ENCODE measurements at regions not wholly inside any gene's neighbourhood (a gene's known extent, or its start where the extent isn't known, plus 50 kb on each side); places are given as distances from the start of the nearest gene placed in this dataset.

GRCh38 chr9:6073731-6074130, 58.3 kb upstream of the RANBP6 start:
- intact Hi-C loops (cut with micrococcal nuclease; ENCODE audit: unreplicated experiment) = no loop called here
- ChIA-PET POLR2A (ENCODE audit: low non-redundant PET) (no interaction called here), CTCF (no interaction called here)
- no peaks in the 10 kb centered on the region for H3K4me1 ChIP-seq (ENCODE audit: insufficient read depth, low read length, poor library complexity, severe bottlenecking)
- no TSS peak for BruUV-seq (replicated peaks)
- H3K27me3 ChIP-seq (replicated peaks; ENCODE audit: insufficient read depth, low read depth, low read length, poor library complexity) = no peaks in the 10 kb centered on the region
- no peak overlapping the region for H3K27ac ChIP-seq (ENCODE audit: low read depth, low read length, poor library complexity, severe bottlenecking)
- peaks cover 3% of the 10 kb centered on the region for H3K9me3 ChIP-seq (ENCODE audit: low read depth, low read length, poor library complexity, severe bottlenecking)
- no peak for DNase-seq (ENCODE audit: low spot score)
- H3K4me3 ChIP-seq (ENCODE audit: low read depth, low read length, poor library complexity, severe bottlenecking) = no peak overlapping the region
- no peaks in the 10 kb centered on the region for H3K36me3 ChIP-seq (ENCODE audit: insufficient read depth, low read length, poor library complexity, severe bottlenecking)
- TF ChIP-seq EZH2 (IDR thresholded peaks at IDR 0.05; ENCODE audit: borderline replicate concordance, low read depth, low read length, poor library complexity, severe bottlenecking) = no peak
- TF ChIP-seq, protein P1, sequence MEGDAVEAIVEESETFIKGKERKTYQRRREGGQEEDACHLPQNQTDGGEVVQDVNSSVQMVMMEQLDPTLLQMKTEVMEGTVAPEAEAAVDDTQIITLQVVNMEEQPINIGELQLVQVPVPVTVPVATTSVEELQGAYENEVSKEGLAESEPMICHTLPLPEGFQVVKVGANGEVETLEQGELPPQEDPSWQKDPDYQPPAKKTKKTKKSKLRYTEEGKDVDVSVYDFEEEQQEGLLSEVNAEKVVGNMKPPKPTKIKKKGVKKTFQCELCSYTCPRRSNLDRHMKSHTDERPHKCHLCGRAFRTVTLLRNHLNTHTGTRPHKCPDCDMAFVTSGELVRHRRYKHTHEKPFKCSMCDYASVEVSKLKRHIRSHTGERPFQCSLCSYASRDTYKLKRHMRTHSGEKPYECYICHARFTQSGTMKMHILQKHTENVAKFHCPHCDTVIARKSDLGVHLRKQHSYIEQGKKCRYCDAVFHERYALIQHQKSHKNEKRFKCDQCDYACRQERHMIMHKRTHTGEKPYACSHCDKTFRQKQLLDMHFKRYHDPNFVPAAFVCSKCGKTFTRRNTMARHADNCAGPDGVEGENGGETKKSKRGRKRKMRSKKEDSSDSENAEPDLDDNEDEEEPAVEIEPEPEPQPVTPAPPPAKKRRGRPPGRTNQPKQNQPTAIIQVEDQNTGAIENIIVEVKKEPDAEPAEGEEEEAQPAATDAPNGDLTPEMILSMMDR (conservative IDR thresholded peaks at IDR 0.05; ENCODE audit: low read depth, low read length) = no peak

- Histone ChIP-seq H3K4me1 (ENCODE audit: insufficient read depth, low read length, poor library complexity, severe bottlenecking) (no peaks in the 10 kb centered on the region), H3K27ac (ENCODE audit: low read depth, low read length, poor library complexity, severe bottlenecking) (no peak overlapping the region), H3K27me3 (replicated peaks; ENCODE audit: insufficient read depth, low read depth, low read length, poor library complexity) (no peaks in the 10 kb centered on the region), H3K4me3 (ENCODE audit: low read depth, low read length, poor library complexity, severe bottlenecking) (no peak overlapping the region), H3K9me3 (ENCODE audit: low read depth, low read length, poor library complexity, severe bottlenecking) (peaks cover 3% of the 10 kb centered on the region), H3K36me3 (ENCODE audit: insufficient read depth, low read length, poor library complexity, severe bottlenecking) (no peaks in the 10 kb centered on the region)
- no peak for DNase-seq (ENCODE audit: low spot score)
- no TSS peak for BruUV-seq (replicated peaks)
- intact Hi-C loops (cut with micrococcal nuclease; ENCODE audit: unreplicated experiment) = no loop called here
- no peak for TF ChIP-seq EZH2 (IDR thresholded peaks at IDR 0.05; ENCODE audit: borderline replicate concordance, low read depth, low read length, poor library complexity, severe bottlenecking)
- TF ChIP-seq, protein P1 (conservative IDR thresholded peaks at IDR 0.05; ENCODE audit: low read depth, low read length) = no peak
- ChIA-PET POLR2A (ENCODE audit: low non-redundant PET) (no interaction called here), CTCF (no interaction called here)
These were observed 57.4 kb upstream of the RANBP6 start for GRCh38 chr9:6072865-6073264.

- H3K36me3 ChIP-seq (ENCODE audit: insufficient read depth, low read length, poor library complexity, severe bottlenecking) = no peaks in the 10 kb centered on the region
- no peak for TF ChIP-seq EZH2 (IDR thresholded peaks at IDR 0.05; ENCODE audit: borderline replicate concordance, low read depth, low read length, poor library complexity, severe bottlenecking)
- TF ChIP-seq, protein P1 (conservative IDR thresholded peaks at IDR 0.05; ENCODE audit: low read depth, low read length) = no peak
These were observed 57.0 kb upstream of the RANBP6 start for GRCh38 chr9:6072453-6072852.

More at GRCh38 chr9:6072453-6072852, 57.0 kb upstream of the RANBP6 start:
- no TSS peak for BruUV-seq (replicated peaks)
- POLR2A ChIA-PET (ENCODE audit: low non-redundant PET) = no interaction called here
- no peaks in the 10 kb centered on the region for H3K27me3 ChIP-seq (replicated peaks; ENCODE audit: insufficient read depth, low read depth, low read length, poor library complexity)
- CTCF ChIA-PET = no interaction called here
- intact Hi-C loops (cut with micrococcal nuclease; ENCODE audit: unreplicated experiment) = no loop called here
- H3K4me1 ChIP-seq (ENCODE audit: insufficient read depth, low read length, poor library complexity, severe bottlenecking) = no peaks in the 10 kb centered on the region
- peaks cover 3% of the 10 kb centered on the region for H3K9me3 ChIP-seq (ENCODE audit: low read depth, low read length, poor library complexity, severe bottlenecking)
- no peak for DNase-seq (ENCODE audit: low spot score)
- H3K27ac ChIP-seq (ENCODE audit: low read depth, low read length, poor library complexity, severe bottlenecking) = no peak overlapping the region
- H3K4me3 ChIP-seq (ENCODE audit: low read depth, low read length, poor library complexity, severe bottlenecking) = no peak overlapping the region

Measured in A673 (cell line).